ENCODE measurements at regions not wholly inside any gene's neighbourhood (a gene's known extent, or its start where the extent isn't known, plus 50 kb on each side); places are given as distances from the start of the nearest gene placed in this dataset.
"Not testable (repeated sequence)": the region's sequence is repeated elsewhere in the genome, so short reads cannot be mapped to it uniquely, and the experiment has no call there.

- H3K4me1 ChIP-seq (ENCODE audit: control insufficient read depth, insufficient read depth, low read length, poor library complexity, severe bottlenecking): no peaks in the 10 kb centered on the region
- no peaks in the 10 kb centered on the region for H3K9me3 ChIP-seq (ENCODE audit: control insufficient read depth, low read length)
- no peaks in the 10 kb centered on the region for H3K27me3 ChIP-seq (replicated peaks; ENCODE audit: control insufficient read depth, insufficient read depth, low read length, poor library complexity, severe bottlenecking)
- H3K4me3 ChIP-seq (ENCODE audit: insufficient read depth, low read depth, low read length, poor library complexity, severe bottlenecking): no peak overlapping the region
- no peak for DNase-seq
- no peaks in the 10 kb centered on the region for H3K36me3 ChIP-seq (ENCODE audit: control insufficient read depth, insufficient read depth, low read length)
- H3K27ac ChIP-seq (ENCODE audit: insufficient read depth, low read length, poor library complexity, severe bottlenecking): no peak overlapping the region
Observed at GRCh38 chrX:47743504-47743903, 84.5 kb upstream of the UXT start.

GRCh38 chrX:47738870-47739269 is 79.9 kb upstream of the UXT start:
- H3K27me3 ChIP-seq (replicated peaks; ENCODE audit: control insufficient read depth, insufficient read depth, low read length, poor library complexity, severe bottlenecking); H3K27ac ChIP-seq (ENCODE audit: insufficient read depth, low read length, poor library complexity, severe bottlenecking); H3K9me3 ChIP-seq (ENCODE audit: control insufficient read depth, low read length); DNase-seq; H3K36me3 ChIP-seq (ENCODE audit: control insufficient read depth, insufficient read depth, low read length); H3K4me1 ChIP-seq (ENCODE audit: control insufficient read depth, insufficient read depth, low read length, poor library complexity, severe bottlenecking); H3K4me3 ChIP-seq (ENCODE audit: insufficient read depth, low read depth, low read length, poor library complexity, severe bottlenecking): not testable (repeated sequence)

GRCh38 chrX:47723689-47724088 is 64.7 kb upstream of the UXT start:
- DNase-seq: no peak
- H3K27me3 ChIP-seq (replicated peaks; ENCODE audit: control insufficient read depth, insufficient read depth, low read length, poor library complexity, severe bottlenecking): no peaks in the 10 kb centered on the region
- H3K4me3 ChIP-seq (ENCODE audit: insufficient read depth, low read depth, low read length, poor library complexity, severe bottlenecking): no peak overlapping the region
- no peak overlapping the region for H3K27ac ChIP-seq (ENCODE audit: insufficient read depth, low read length, poor library complexity, severe bottlenecking)
- no peaks in the 10 kb centered on the region for H3K36me3 ChIP-seq (ENCODE audit: control insufficient read depth, insufficient read depth, low read length)
- no peaks in the 10 kb centered on the region for H3K4me1 ChIP-seq (ENCODE audit: control insufficient read depth, insufficient read depth, low read length, poor library complexity, severe bottlenecking)
- H3K9me3 ChIP-seq (ENCODE audit: control insufficient read depth, low read length): no peaks in the 10 kb centered on the region

- no peaks in the 10 kb centered on the region for H3K9me3 ChIP-seq (ENCODE audit: control insufficient read depth, low read length)
- H3K36me3 ChIP-seq (ENCODE audit: control insufficient read depth, insufficient read depth, low read length): no peaks in the 10 kb centered on the region
- no peaks in the 10 kb centered on the region for H3K4me1 ChIP-seq (ENCODE audit: control insufficient read depth, insufficient read depth, low read length, poor library complexity, severe bottlenecking)
- no peak for DNase-seq
- no peak overlapping the region for H3K4me3 ChIP-seq (ENCODE audit: insufficient read depth, low read depth, low read length, poor library complexity, severe bottlenecking)
- no peak overlapping the region for H3K27ac ChIP-seq (ENCODE audit: insufficient read depth, low read length, poor library complexity, severe bottlenecking)
- H3K27me3 ChIP-seq (replicated peaks; ENCODE audit: control insufficient read depth, insufficient read depth, low read length, poor library complexity, severe bottlenecking): no peaks in the 10 kb centered on the region
Observed at GRCh38 chrX:47723083-47723482, 64.1 kb upstream of the UXT start.

- H3K27ac ChIP-seq (ENCODE audit: insufficient read depth, low read length, poor library complexity, severe bottlenecking): no peak overlapping the region
- no peaks in the 10 kb centered on the region for H3K36me3 ChIP-seq (ENCODE audit: control insufficient read depth, insufficient read depth, low read length)
- H3K27me3 ChIP-seq (replicated peaks; ENCODE audit: control insufficient read depth, insufficient read depth, low read length, poor library complexity, severe bottlenecking): no peaks in the 10 kb centered on the region
- DNase-seq: no peak
- H3K4me3 ChIP-seq (ENCODE audit: insufficient read depth, low read depth, low read length, poor library complexity, severe bottlenecking): no peak overlapping the region
- no peaks in the 10 kb centered on the region for H3K9me3 ChIP-seq (ENCODE audit: control insufficient read depth, low read length)
- no peaks in the 10 kb centered on the region for H3K4me1 ChIP-seq (ENCODE audit: control insufficient read depth, insufficient read depth, low read length, poor library complexity, severe bottlenecking)
Observed at GRCh38 chrX:47722260-47722659, 63.3 kb upstream of the UXT start.

- DNase-seq; H3K36me3 ChIP-seq (ENCODE audit: control insufficient read depth, insufficient read depth, low read length); H3K27ac ChIP-seq (ENCODE audit: insufficient read depth, low read length, poor library complexity, severe bottlenecking); H3K4me1 ChIP-seq (ENCODE audit: control insufficient read depth, insufficient read depth, low read length, poor library complexity, severe bottlenecking); H3K27me3 ChIP-seq (replicated peaks; ENCODE audit: control insufficient read depth, insufficient read depth, low read length, poor library complexity, severe bottlenecking); H3K4me3 ChIP-seq (ENCODE audit: insufficient read depth, low read depth, low read length, poor library complexity, severe bottlenecking); H3K9me3 ChIP-seq (ENCODE audit: control insufficient read depth, low read length): not testable (repeated sequence)
Observed at GRCh38 chrX:47715078-47715477, 56.1 kb upstream of the UXT start.

- H3K9me3 ChIP-seq (ENCODE audit: control insufficient read depth, low read length); H3K4me3 ChIP-seq (ENCODE audit: insufficient read depth, low read depth, low read length, poor library complexity, severe bottlenecking); DNase-seq; H3K4me1 ChIP-seq (ENCODE audit: control insufficient read depth, insufficient read depth, low read length, poor library complexity, severe bottlenecking); H3K27me3 ChIP-seq (replicated peaks; ENCODE audit: control insufficient read depth, insufficient read depth, low read length, poor library complexity, severe bottlenecking); H3K36me3 ChIP-seq (ENCODE audit: control insufficient read depth, insufficient read depth, low read length); H3K27ac ChIP-seq (ENCODE audit: insufficient read depth, low read length, poor library complexity, severe bottlenecking): not testable (repeated sequence)
Observed at GRCh38 chrX:47712675-47713074, 53.7 kb upstream of the UXT start.

GRCh38 chrX:47710252-47710651 is 51.3 kb upstream of the UXT start:
- H3K27me3 ChIP-seq (replicated peaks; ENCODE audit: control insufficient read depth, insufficient read depth, low read length, poor library complexity, severe bottlenecking): no peaks in the 10 kb centered on the region
- DNase-seq: no peak
- no peaks in the 10 kb centered on the region for H3K36me3 ChIP-seq (ENCODE audit: control insufficient read depth, insufficient read depth, low read length)
- no peaks in the 10 kb centered on the region for H3K9me3 ChIP-seq (ENCODE audit: control insufficient read depth, low read length)
- H3K27ac ChIP-seq (ENCODE audit: insufficient read depth, low read length, poor library complexity, severe bottlenecking): no peak overlapping the region
- no peak overlapping the region for H3K4me3 ChIP-seq (ENCODE audit: insufficient read depth, low read depth, low read length, poor library complexity, severe bottlenecking)
- no peaks in the 10 kb centered on the region for H3K4me1 ChIP-seq (ENCODE audit: control insufficient read depth, insufficient read depth, low read length, poor library complexity, severe bottlenecking)
